OCI-LY3 (cell line): ENCODE measurements at regions not wholly inside any gene's neighbourhood (a gene's known extent, or its start where the extent isn't known, plus 50 kb on each side); places are given as distances from the start of the nearest gene placed in this dataset.

Experiments
- H2AFZ ChIP-seq: fragments of 200-600, 300-600 bp; shearing (Covaris generic); 2 replicates; pipeline ENCODE4 v1.6.0; 2014; ENCODE audit warnings: antibody characterized with exemption, low read depth, low read length
- H3K27ac ChIP-seq: fragments of 200-600, 300-600 bp; sonication (generic); 2 replicates; pipeline ENCODE4 v1.5.1; 2014; ENCODE audit warnings: mild to moderate bottlenecking, low read length, moderate library complexity, mixed read lengths
- H3K27me3 ChIP-seq: fragments of 200-600, 300-600 bp; sonication (generic); 2 replicates; pipeline ENCODE4 v1.6.1; 2014; ENCODE audit warnings: low read depth, low read length, mixed read lengths
- H3K36me3 ChIP-seq: fragments of 200-600, 300-600 bp; sonication (generic); replicated peaks from 2 replicates; pipeline ENCODE3; 2014; ENCODE audit warnings: low read depth, low read length, mixed read lengths
- H3K4me1 ChIP-seq: fragments of 300-600, 200-600 bp; sonication (generic); 2 replicates; pipeline ENCODE4 v1.6.1; 2014; ENCODE audit warnings: low read length, mixed read lengths
- H3K4me2 ChIP-seq: fragments of 200-600, 300-600 bp; sonication (generic); 2 replicates; pipeline ENCODE4 v1.6.1; 2014; ENCODE audit warnings: low read length, mixed read lengths
- H3K4me3 ChIP-seq: fragments of 300-600, 200-600 bp; sonication (generic); 2 replicates; pipeline ENCODE4 v1.5.1; 2014; ENCODE audit warnings: antibody characterized with exemption, mild to moderate bottlenecking, low read length, moderate library complexity
- H3K79me2 ChIP-seq: fragments of 300-600, 200-600 bp; shearing (Covaris generic); 2 replicates; pipeline ENCODE4 v1.6.1; 2014; ENCODE audit warnings: mild to moderate bottlenecking, low read length, mixed read lengths
- H3K9ac ChIP-seq: fragments of 300-600, 200-600 bp; shearing (Covaris generic); 2 replicates; pipeline ENCODE4 v1.6.0; 2014; ENCODE audit warnings: mild to moderate bottlenecking, low read length, moderate library complexity
- H3K9me3 ChIP-seq: fragments of 200-600, 300-600 bp; shearing (Covaris generic); 2 replicates; pipeline ENCODE4 v1.6.1; 2014; ENCODE audit warnings: low read length, mixed read lengths; ENCODE audit not compliant: insufficient read depth
- H4K20me1 ChIP-seq: fragments of 200-600, 300-600 bp; sonication (generic); 2 replicates; pipeline ENCODE4 v1.6.1; 2016; ENCODE audit warnings: low read length, mixed read lengths; ENCODE audit not compliant: insufficient read depth
- CTCF ChIP-seq: fragments of 200-600, 300-600 bp; sonication (generic); IDR thresholded peaks from 2 replicates; pipeline ENCODE4 v1.5.1; 2014; ENCODE audit warnings: antibody characterized with exemption, low read length, low read depth
- EZH2phosphoT487 ChIP-seq: fragments of 200-600 bp; shearing (Covaris generic); IDR thresholded peaks from 2 replicates; pipeline ENCODE4 v1.6.1; 2018; ENCODE audit warnings: antibody characterized with exemption, mixed run types, low read depth

- Histone ChIP-seq H3K9ac (no peak overlapping the region), H3K4me2 (no peak overlapping the region), H3K27ac (no peak overlapping the region)
Measured at GRCh38 chr5:74918232-74918669, 52.1 kb upstream of the FAM169A start.

GRCh38 chr5:74916831-74917710 lies 50.9 kb upstream of the FAM169A start:
- TF ChIP-seq EZH2phosphoT487 (no peak), CTCF (no peak)
- Histone ChIP-seq H3K9me3 (no peaks in the 10 kb centered on the region), H3K4me3 (no peak overlapping the region), H3K9ac (no peak overlapping the region), H3K79me2 (no peaks in the 10 kb centered on the region), H3K4me1 (no peaks in the 10 kb centered on the region), H3K4me2 (no peak overlapping the region), H3K27me3 (no peaks in the 10 kb centered on the region), H3K36me3 (no peaks in the 10 kb centered on the region), H3K27ac (no peak overlapping the region), H2AFZ (no peak overlapping the region), H4K20me1 (no peaks in the 10 kb centered on the region)

More at GRCh38 chr5:74918232-74918669, 52.1 kb upstream of the FAM169A start:
- H3K9me3 ChIP-seq = no peaks in the 10 kb centered on the region
- TF ChIP-seq CTCF (no peak), EZH2phosphoT487 (no peak)
- no peaks in the 10 kb centered on the region for H3K79me2 ChIP-seq
- H2AFZ ChIP-seq = no peak overlapping the region
- H3K4me3 ChIP-seq = no peak overlapping the region
- H3K36me3 ChIP-seq = no peaks in the 10 kb centered on the region
- no peaks in the 10 kb centered on the region for H3K4me1 ChIP-seq
- no peaks in the 10 kb centered on the region for H4K20me1 ChIP-seq
- no peaks in the 10 kb centered on the region for H3K27me3 ChIP-seq
